ENCODE measurements at regions not wholly inside any gene's neighbourhood (a gene's known extent, or its start where the extent isn't known, plus 50 kb on each side); places are given as distances from the start of the nearest gene placed in this dataset.

- no peak for TF ChIP-seq CTCF (conservative IDR thresholded peaks at IDR 0.05)
- TF ChIP-seq EZH2 (IDR thresholded peaks at IDR 0.05; ENCODE audit: low read depth): no peak
Measured at GRCh38 chr12:88909510-88909909, 329.2 kb upstream of the KITLG start.
